ENCODE measurements at regions not wholly inside any gene's neighbourhood (a gene's known extent, or its start where the extent isn't known, plus 50 kb on each side); places are given as distances from the start of the nearest gene placed in this dataset.

DNA sequence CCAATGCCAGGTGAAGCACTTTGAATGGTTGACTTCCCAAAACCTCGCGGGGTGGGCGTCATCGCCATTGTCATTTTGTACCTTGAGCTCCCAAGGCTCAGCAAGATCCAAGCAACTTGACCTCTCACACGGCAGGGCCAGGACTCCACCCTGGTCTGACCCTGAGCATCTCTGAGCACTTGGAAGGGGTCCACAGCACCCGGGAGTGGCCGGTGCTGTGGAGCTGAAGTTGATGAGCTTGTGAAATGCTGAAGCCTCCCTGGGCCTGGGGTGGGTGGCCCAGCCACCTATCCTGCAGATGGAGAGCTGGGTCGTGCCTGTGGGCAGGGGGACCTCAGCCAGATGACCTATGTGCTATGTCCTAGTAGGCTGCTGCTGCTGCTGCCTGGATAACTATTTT, 283.3 kb upstream of the FOXF1 start:
- POLR2A ChIA-PET: interaction anchor here (0.6 kb wide), 1 partner anchor 27 kb away, joined by 4 read pairs; no protein-coding TSS in a partner anchor

More for the DNA sequence above, 283.3 kb upstream of the FOXF1 start:
- DNase-seq (ENCODE audit: low read depth, low spot score) (no peak), FAIRE-seq (no peak), ATAC-seq (no peak)
- Histone ChIP-seq H4K20me1 (ENCODE audit: control insufficient read depth, insufficient read depth) (no peaks in the 10 kb centered on the region), H3K27me3 (replicated peaks in 1 of 2; ENCODE audit: control insufficient read depth in 2 of 2, insufficient read depth in 2 of 2, low read length in 1 of 2) (peaks cover 0 to 1% of the 10 kb centered on the region in 2 experiments; a peak in 2 of 4 replicates), H3K79me2 (ENCODE audit: control insufficient read depth, insufficient read depth, low read length) (no peaks in the 10 kb centered on the region), H3K4me1 (ENCODE audit: control insufficient read depth, insufficient read depth, low read length) (no peaks in the 10 kb centered on the region), H3K4me3 (no peak overlapping the region), H3K36me3 (ENCODE audit: control insufficient read depth in 2 of 2, insufficient read depth in 2 of 2, low read length in 1 of 2) (no peaks in the 10 kb centered on the region), H3K9me3 (replicated peaks; ENCODE audit: control insufficient read depth, insufficient read depth, low read length) (no peaks in the 10 kb centered on the region; the same call in 2 of the 3 replicates), H3K9ac (ENCODE audit: control insufficient read depth, insufficient read depth, low read length) (no peak overlapping the region), H3K27ac (ENCODE audit: control insufficient read depth, insufficient read depth) (no peak overlapping the region), H2AFZ (ENCODE audit: control insufficient read depth, low read depth, low read length) (no peak overlapping the region), H3K4me2 (ENCODE audit: control insufficient read depth, insufficient read depth) (no peak overlapping the region)
- intact Hi-C loops (cut with micrococcal nuclease; ENCODE audit: unreplicated experiment) (no loop called here), in situ Hi-C loops (cut with MboI) (no loop called here)
- TF ChIP-seq MAX (IDR thresholded peaks at IDR 0.05; ENCODE audit: low read depth, low read length): no peak
- no peak for TF ChIP-seq IRF4 (IDR thresholded peaks at IDR 0.05; ENCODE audit: low read depth, low read length)
- no peak for TF ChIP-seq EGR1 (IDR thresholded peaks at IDR 0.05; ENCODE audit: borderline replicate concordance in 1 of 2, low read depth in 2 of 2, low read length in 2 of 2)
- TF ChIP-seq SUZ12 (IDR thresholded peaks at IDR 0.05; ENCODE audit: unreplicated experiment): no peak
- TF ChIP-seq, protein P1, sequence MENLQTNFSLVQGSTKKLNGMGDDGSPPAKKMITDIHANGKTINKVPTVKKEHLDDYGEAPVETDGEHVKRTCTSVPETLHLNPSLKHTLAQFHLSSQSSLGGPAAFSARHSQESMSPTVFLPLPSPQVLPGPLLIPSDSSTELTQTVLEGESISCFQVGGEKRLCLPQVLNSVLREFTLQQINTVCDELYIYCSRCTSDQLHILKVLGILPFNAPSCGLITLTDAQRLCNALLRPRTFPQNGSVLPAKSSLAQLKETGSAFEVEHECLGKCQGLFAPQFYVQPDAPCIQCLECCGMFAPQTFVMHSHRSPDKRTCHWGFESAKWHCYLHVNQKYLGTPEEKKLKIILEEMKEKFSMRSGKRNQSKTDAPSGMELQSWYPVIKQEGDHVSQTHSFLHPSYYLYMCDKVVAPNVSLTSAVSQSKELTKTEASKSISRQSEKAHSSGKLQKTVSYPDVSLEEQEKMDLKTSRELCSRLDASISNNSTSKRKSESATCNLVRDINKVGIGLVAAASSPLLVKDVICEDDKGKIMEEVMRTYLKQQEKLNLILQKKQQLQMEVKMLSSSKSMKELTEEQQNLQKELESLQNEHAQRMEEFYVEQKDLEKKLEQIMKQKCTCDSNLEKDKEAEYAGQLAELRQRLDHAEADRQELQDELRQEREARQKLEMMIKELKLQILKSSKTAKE (IDR thresholded peaks at IDR 0.05; ENCODE audit: low read depth, poor library complexity, severe bottlenecking): no peak
- TF ChIP-seq FOXM1 (IDR thresholded peaks at IDR 0.05; ENCODE audit: low read depth, low read length): no peak
- no peak for TF ChIP-seq POU2F2 (IDR thresholded peaks at IDR 0.05; ENCODE audit: borderline replicate concordance, low read depth, low read length)
- no peak for TF ChIP-seq E4F1 (IDR thresholded peaks at IDR 0.05; ENCODE audit: borderline replicate concordance, partially characterized antibody)
- no peak for TF ChIP-seq MTA2 (IDR thresholded peaks at IDR 0.05; ENCODE audit: low read depth)
- no peak for TF ChIP-seq POLR2AphosphoS2 (IDR thresholded peaks at IDR 0.05; ENCODE audit: low read depth, low read length)
- TF ChIP-seq, protein P2, sequence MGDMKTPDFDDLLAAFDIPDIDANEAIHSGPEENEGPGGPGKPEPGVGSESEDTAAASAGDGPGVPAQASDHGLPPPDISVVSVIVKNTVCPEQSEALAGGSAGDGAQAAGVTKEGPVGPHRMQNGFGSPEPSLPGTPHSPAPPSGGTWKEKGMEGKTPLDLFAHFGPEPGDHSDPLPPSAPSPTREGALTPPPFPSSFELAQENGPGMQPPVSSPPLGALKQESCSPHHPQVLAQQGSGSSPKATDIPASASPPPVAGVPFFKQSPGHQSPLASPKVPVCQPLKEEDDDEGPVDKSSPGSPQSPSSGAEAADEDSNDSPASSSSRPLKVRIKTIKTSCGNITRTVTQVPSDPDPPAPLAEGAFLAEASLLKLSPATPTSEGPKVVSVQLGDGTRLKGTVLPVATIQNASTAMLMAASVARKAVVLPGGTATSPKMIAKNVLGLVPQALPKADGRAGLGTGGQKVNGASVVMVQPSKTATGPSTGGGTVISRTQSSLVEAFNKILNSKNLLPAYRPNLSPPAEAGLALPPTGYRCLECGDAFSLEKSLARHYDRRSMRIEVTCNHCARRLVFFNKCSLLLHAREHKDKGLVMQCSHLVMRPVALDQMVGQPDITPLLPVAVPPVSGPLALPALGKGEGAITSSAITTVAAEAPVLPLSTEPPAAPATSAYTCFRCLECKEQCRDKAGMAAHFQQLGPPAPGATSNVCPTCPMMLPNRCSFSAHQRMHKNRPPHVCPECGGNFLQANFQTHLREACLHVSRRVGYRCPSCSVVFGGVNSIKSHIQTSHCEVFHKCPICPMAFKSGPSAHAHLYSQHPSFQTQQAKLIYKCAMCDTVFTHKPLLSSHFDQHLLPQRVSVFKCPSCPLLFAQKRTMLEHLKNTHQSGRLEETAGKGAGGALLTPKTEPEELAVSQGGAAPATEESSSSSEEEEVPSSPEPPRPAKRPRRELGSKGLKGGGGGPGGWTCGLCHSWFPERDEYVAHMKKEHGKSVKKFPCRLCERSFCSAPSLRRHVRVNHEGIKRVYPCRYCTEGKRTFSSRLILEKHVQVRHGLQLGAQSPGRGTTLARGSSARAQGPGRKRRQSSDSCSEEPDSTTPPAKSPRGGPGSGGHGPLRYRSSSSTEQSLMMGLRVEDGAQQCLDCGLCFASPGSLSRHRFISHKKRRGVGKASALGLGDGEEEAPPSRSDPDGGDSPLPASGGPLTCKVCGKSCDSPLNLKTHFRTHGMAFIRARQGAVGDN (IDR thresholded peaks at IDR 0.05): no peak
- TF ChIP-seq SRF (IDR thresholded peaks at IDR 0.05; ENCODE audit: low read depth in 2 of 2, low read length in 2 of 2): no peak
- no peak for TF ChIP-seq NR2F1 (conservative IDR thresholded peaks at IDR 0.05)
- 55% methylated on average over 8 of the region's 8 CpGs for WGBS (ENCODE audit: insufficient coverage, insufficient replicate concordance, low lambda C conversion rate, missing lambda C conversion rate)
- SMC1A ChIA-PET (ENCODE audit: uncharacterized antibody, unreplicated experiment): no interaction called here
- CTCF ChIA-PET: no interaction called here
- no TSS peak for BruUV-seq (replicated peaks)
- RAD21 ChIA-PET (ENCODE audit: unreplicated experiment): no interaction called here

All from GM12878 (cell line).